SK-N-SH (cell line): ENCODE measurements at regions not wholly inside any gene's neighbourhood (a gene's known extent, or its start where the extent isn't known, plus 50 kb on each side); places are given as distances from the start of the nearest gene placed in this dataset.

Experiments
- CTCF ChIA-PET: fragments of 300-600, 350-600 bp; formaldehyde crosslinking; extraction: SDS; loops from one replicate; lab custom pipeline; 2021; lab: Yijun Ruan, JAX
- POLR2A ChIA-PET: fragments of 350-600 bp; sonication (Branson Sonifier 250); formaldehyde crosslinking; extraction: SDS; loops from one replicate; lab custom pipeline; 2020; ENCODE audit warnings: antibody characterized with exemption, inconsistent platforms; lab: Yijun Ruan, JAX
- DNase-seq: peaks from one replicate; pipeline ENCODE4 v3.0.0; 2012
- H2AFZ ChIP-seq: fragments of 200-600 bp; sonication (generic); 2 replicates; pipeline ENCODE4 v1.8.1; 2016; ENCODE audit warnings: antibody characterized with exemption, mild to moderate bottlenecking, low read depth
- H3F3A ChIP-seq: fragments of 200-600 bp; sonication (generic); replicated peaks from 2 replicates; pipeline ENCODE3; 2016; ENCODE audit warnings: antibody characterized with exemption, mild to moderate bottlenecking; ENCODE audit not compliant: insufficient read depth
- H3K27ac ChIP-seq, 2 experiments: fragments of 200-500 bp in 1 of 2; fragments of 200-600 bp in 1 of 2; sonication (Bioruptor generic) in 1 of 2; sonication (generic), shearing (Covaris generic) in 1 of 2; 2 replicates each; pipeline versions ENCODE4 v1.5.1 to v1.6.1; 2014 to 2016; ENCODE audit warnings: low read depth in 2 of 2, inconsistent platforms in 1 of 2, low read length in 1 of 2, mild to moderate bottlenecking in 1 of 2, mixed read lengths in 1 of 2
- H3K27me3 ChIP-seq: fragments of 200-600 bp; sonication (generic), shearing (Covaris generic); 2 replicates; pipeline ENCODE4 v1.6.1; 2016; ENCODE audit warnings: mixed run types; ENCODE audit not compliant: insufficient read depth
- H3K36me3 ChIP-seq, 2 experiments: fragments of 200-500 bp in 1 of 2; fragments of 200-600 bp in 1 of 2; sonication (Bioruptor generic) in 1 of 2; sonication (generic) in 1 of 2; replicated peaks in 1 of 2; 2 replicates each; pipeline versions ENCODE3 to v1.5.1; 2014 to 2016; ENCODE audit warnings: low read length in 1 of 2, mild to moderate bottlenecking in 1 of 2; ENCODE audit not compliant: insufficient read depth in 2 of 2, control insufficient read depth in 1 of 2
- H3K4me1 ChIP-seq, 2 experiments: fragments of 200-500 bp in 1 of 2; fragments of 200-600 bp in 1 of 2; sonication (Bioruptor generic) in 1 of 2; sonication (generic), shearing (Covaris generic) in 1 of 2; 2 replicates each; pipeline versions ENCODE4 v1.5.1 to v1.6.1; 2014 to 2016; ENCODE audit warnings: low read depth in 1 of 2, low read length in 1 of 2, mixed run types in 1 of 2; ENCODE audit not compliant: insufficient read depth in 2 of 2, control insufficient read depth in 1 of 2
- H3K4me2 ChIP-seq: fragments of 200-600 bp; sonication (generic), shearing (Covaris generic); 2 replicates; pipeline ENCODE4 v1.6.1; 2017; ENCODE audit warnings: mixed run types
- H3K4me3 ChIP-seq, 2 experiments: fragments of 200-500 bp in 1 of 2; fragments of 200-600 bp in 1 of 2; sonication (Bioruptor generic) in 1 of 2; sonication (generic), shearing (Covaris generic) in 1 of 2; 2 replicates each; pipeline versions ENCODE4 v1.5.1 to v1.8.1; 2014 to 2016; ENCODE audit warnings: low read depth in 2 of 2, inconsistent platforms in 1 of 2, low read length in 1 of 2, mild to moderate bottlenecking in 1 of 2, mixed read lengths in 1 of 2, moderate library complexity in 1 of 2
- H3K79me2 ChIP-seq: fragments of 200-600 bp; sonication (generic); 2 replicates; pipeline ENCODE4 v1.8.1; 2017; ENCODE audit warnings: mild to moderate bottlenecking; ENCODE audit not compliant: insufficient read depth
- H3K9ac ChIP-seq: fragments of 200-600 bp; sonication (generic); 2 replicates; pipeline ENCODE4 v1.6.1; 2017; ENCODE audit warnings: mixed run types
- H3K9me2 ChIP-seq: fragments of 200-600 bp; sonication (generic); 2 replicates; pipeline ENCODE4 v1.6.1; 2017; ENCODE audit warnings: mixed run types
- H3K9me3 ChIP-seq: fragments of 200-600 bp; sonication (generic); 2 replicates; pipeline ENCODE4 v1.6.1; 2017; ENCODE audit warnings: mixed run types, mild to moderate bottlenecking, moderate library complexity
- H4K20me1 ChIP-seq: fragments of 200-600 bp; sonication (generic); 2 replicates; pipeline ENCODE4 v1.6.1; 2017; ENCODE audit warnings: mild to moderate bottlenecking, mixed run types; ENCODE audit not compliant: insufficient read depth
- CHD2 ChIP-seq: fragments of 150-350 bp; IDR thresholded peaks from 2 replicates; pipeline ENCODE4 v1.6.1; 2018; ENCODE audit warnings: low read length; ENCODE audit not compliant: partially characterized antibody
- ELF1 ChIP-seq: IDR thresholded peaks from 2 replicates; pipeline ENCODE4 v1.4.0; 2012
- EZH2phosphoT487 ChIP-seq: fragments of 200-600 bp; sonication (generic); IDR thresholded peaks from 2 replicates; pipeline ENCODE4 v1.6.1; 2017; ENCODE audit warnings: low read depth, mixed run types, mild to moderate bottlenecking, antibody characterized with exemption, moderate library complexity, borderline replicate concordance
- FOSL2 ChIP-seq: IDR thresholded peaks from 2 replicates; pipeline ENCODE4 v1.4.0; 2012; ENCODE audit warnings: low read depth, mild to moderate bottlenecking, moderate library complexity, borderline replicate concordance
- FOXJ3 ChIP-seq: sonication (generic); formaldehyde crosslinking; IDR thresholded peaks from 2 replicates; pipeline ENCODE4 v1.5.1; 2020; ENCODE audit warnings: mild to moderate bottlenecking, missing genetic modification reagents
- FOXM1 ChIP-seq: IDR thresholded peaks from 2 replicates; pipeline ENCODE4 v1.4.0; 2012; ENCODE audit warnings: low read depth, mild to moderate bottlenecking
- GABPA ChIP-seq: IDR thresholded peaks from 2 replicates; pipeline ENCODE4 v1.4.0; 2012; ENCODE audit warnings: low read depth, mild to moderate bottlenecking
- MEF2A ChIP-seq: IDR thresholded peaks from 2 replicates; pipeline ENCODE4 v1.4.0; 2012; ENCODE audit warnings: low read depth, borderline replicate concordance
- RCOR1 ChIP-seq: fragments of 150-350 bp; IDR thresholded peaks from 2 replicates; pipeline ENCODE4 v1.6.1; 2017; ENCODE audit warnings: antibody characterized with exemption, low read length
- SMC3 ChIP-seq: IDR thresholded peaks from 2 replicates; pipeline ENCODE4 v1.6.1; 2012; ENCODE audit warnings: low read depth, low read length, improper control_type of control experiment
- TCF12 ChIP-seq: IDR thresholded peaks from 2 replicates; pipeline ENCODE4 v1.4.0; 2012
- TEAD4 ChIP-seq: IDR thresholded peaks from 2 replicates; pipeline ENCODE4 v1.4.0; 2012; ENCODE audit warnings: mild to moderate bottlenecking, borderline replicate concordance; ENCODE audit not compliant: insufficient read depth
- YY1 ChIP-seq: IDR thresholded peaks from 2 replicates; pipeline ENCODE4 v1.4.0; 2012; ENCODE audit warnings: low read depth, mild to moderate bottlenecking
- WGBS: methylation state at CpG from one replicate; pipeline ENCODE4 v1.1.6; 2017; ENCODE audit warnings: low lambda C conversion rate; 5-methylcytosine and 5-hydroxymethylcytosine counted together
- TF ChIP-seq, protein P1 (sequence below): IDR thresholded peaks from 2 replicates; pipeline ENCODE4 v1.4.0; 2012; ENCODE audit warnings: low read depth, borderline replicate concordance
- TF ChIP-seq, protein P2 (sequence below): IDR thresholded peaks from 2 replicates; pipeline ENCODE4; 2012
- TF ChIP-seq, protein P3 (sequence below): IDR thresholded peaks from 2 replicates; pipeline ENCODE4 v1.4.0; 2012; ENCODE audit warnings: low read depth, borderline replicate concordance

DNA sequence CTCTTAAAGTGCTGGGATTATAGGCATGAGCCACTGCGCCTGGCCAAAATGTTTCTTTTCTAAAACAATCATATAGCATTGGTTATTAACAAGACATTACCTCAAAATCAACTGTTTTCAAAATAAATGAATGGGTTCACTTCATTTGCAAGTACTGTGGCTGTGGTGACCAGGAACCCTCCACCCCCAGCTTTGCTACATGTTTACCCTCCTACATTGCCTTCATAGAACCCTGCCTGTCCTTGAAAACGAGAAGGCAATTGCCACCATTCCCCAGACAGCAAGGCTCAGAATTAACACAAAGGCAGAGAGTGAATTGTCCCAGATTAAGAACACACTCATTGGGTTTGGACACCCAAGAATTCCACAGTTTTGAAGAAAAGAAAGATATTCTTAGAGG is 116.6 kb upstream of the LGSN start:
- H3K4me1 ChIP-seq, result peaks cover 0 to 3% of the 10 kb centered on the region in 2 experiments; a peak in 1 of 4 replicates
- POLR2A ChIA-PET, result no interaction called here
- H2AFZ ChIP-seq, result no peak overlapping the region
- no peak overlapping the region for H3K9ac ChIP-seq
- H3K9me2 ChIP-seq, result no peaks in the 10 kb centered on the region
- no peak overlapping the region for H3K4me3 ChIP-seq
- H3K9me3 ChIP-seq, result no peaks in the 10 kb centered on the region
- peaks cover 19% of the 10 kb centered on the region; the same call in 1 of the 2 replicates for H3K27me3 ChIP-seq
- CTCF ChIA-PET, result no interaction called here
- H3K27ac ChIP-seq, result no peak overlapping the region
- H3F3A ChIP-seq, result no peaks in the 10 kb centered on the region
- 8% methylated on average over 2 of the region's 2 CpGs for WGBS
- DNase-seq, result no peak
- no peak overlapping the region for H3K4me2 ChIP-seq
- no peaks in the 10 kb centered on the region for H3K79me2 ChIP-seq
- no peaks in the 10 kb centered on the region for H4K20me1 ChIP-seq
- no peak for TF ChIP-seq SMC3
- no peak for TF ChIP-seq MEF2A
- TF ChIP-seq FOXJ3, result no peak
- no peaks in the 10 kb centered on the region for H3K36me3 ChIP-seq

DNA sequence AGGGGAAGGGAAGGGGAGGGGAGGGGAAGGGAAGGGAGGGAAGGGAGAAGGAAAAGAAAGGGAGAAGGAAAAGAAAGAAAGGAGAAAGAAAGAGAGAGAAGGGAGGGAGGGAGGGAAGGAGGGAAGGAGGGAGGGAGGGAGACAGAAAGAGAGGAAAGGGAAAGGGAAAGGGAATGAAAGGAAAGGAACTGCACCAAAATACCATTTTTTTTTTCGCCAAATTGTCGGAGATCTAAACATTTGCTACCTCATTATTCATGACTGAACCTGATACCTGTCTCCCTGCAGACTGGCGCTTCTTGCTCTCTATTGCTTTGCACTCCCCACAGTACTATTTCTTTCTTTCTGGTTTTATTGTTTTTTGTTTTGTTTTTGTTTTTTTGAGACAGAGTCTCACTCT is 117.3 kb upstream of the LGSN start:
- H3K9me2 ChIP-seq, result no peaks in the 10 kb centered on the region
- TF ChIP-seq FOSL2, result no peak
- TF ChIP-seq, all 33 proteins: peak for 0
- H3K9ac ChIP-seq, result no peak overlapping the region
- H3K27me3 ChIP-seq, result peaks cover 19% of the 10 kb centered on the region; the same call in 1 of the 2 replicates
- no peak overlapping the region for H3K4me3 ChIP-seq
- no peak overlapping the region for H3K4me2 ChIP-seq
- H3F3A ChIP-seq, result no peaks in the 10 kb centered on the region
- no peaks in the 10 kb centered on the region for H3K36me3 ChIP-seq
- 36% methylated on average over 3 of the region's 3 CpGs for whole genome bisulfite sequencing
- ChIA-PET POLR2A (no interaction called here), CTCF (no interaction called here)
- no peak for DNase-seq
- no peak overlapping the region for H2AFZ ChIP-seq
- H3K79me2 ChIP-seq, result no peaks in the 10 kb centered on the region
- H3K27ac ChIP-seq, result no peak overlapping the region
- peaks cover 0 to 3% of the 10 kb centered on the region in 2 experiments; a peak in 1 of 4 replicates for H3K4me1 ChIP-seq
- H3K9me3 ChIP-seq, result no peaks in the 10 kb centered on the region
- H4K20me1 ChIP-seq, result no peaks in the 10 kb centered on the region

DNA sequence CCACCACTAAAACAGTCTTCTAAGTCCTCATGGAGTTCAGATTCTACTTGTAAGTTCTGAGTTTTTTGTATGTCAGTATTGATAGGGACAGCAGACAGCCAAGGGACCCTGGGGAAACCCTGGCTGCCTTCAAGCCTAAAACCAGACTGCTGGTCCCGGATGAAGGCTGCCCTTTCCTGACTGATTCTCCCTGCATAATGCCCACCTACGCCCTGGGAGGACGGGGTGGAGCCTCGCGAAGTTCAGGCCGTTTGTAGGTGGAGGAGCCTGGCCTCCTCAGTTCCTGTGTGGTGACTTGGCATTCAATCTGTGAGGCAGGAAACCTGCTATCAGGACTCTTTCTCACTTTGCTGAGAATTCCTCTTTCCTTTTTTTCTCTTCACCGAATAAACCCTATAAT is 120.3 kb upstream of the LGSN start:
- no peaks in the 10 kb centered on the region for H3K36me3 ChIP-seq
- no peaks in the 10 kb centered on the region for H3K79me2 ChIP-seq
- H3K4me3 ChIP-seq, result no peak overlapping the region
- H3K4me2 ChIP-seq, result no peak overlapping the region
- H3K4me1 ChIP-seq, result no peaks in the 10 kb centered on the region
- WGBS, result 29% methylated on average over 2 of the region's 7 CpGs
- no peak for DNase-seq
- H3F3A ChIP-seq, result no peaks in the 10 kb centered on the region
- no peaks in the 10 kb centered on the region for H4K20me1 ChIP-seq
- H3K9me2 ChIP-seq, result no peaks in the 10 kb centered on the region
- no peak for TF ChIP-seq CHD2
- TF ChIP-seq GABPA, result no peak
- TF ChIP-seq, protein P1, sequence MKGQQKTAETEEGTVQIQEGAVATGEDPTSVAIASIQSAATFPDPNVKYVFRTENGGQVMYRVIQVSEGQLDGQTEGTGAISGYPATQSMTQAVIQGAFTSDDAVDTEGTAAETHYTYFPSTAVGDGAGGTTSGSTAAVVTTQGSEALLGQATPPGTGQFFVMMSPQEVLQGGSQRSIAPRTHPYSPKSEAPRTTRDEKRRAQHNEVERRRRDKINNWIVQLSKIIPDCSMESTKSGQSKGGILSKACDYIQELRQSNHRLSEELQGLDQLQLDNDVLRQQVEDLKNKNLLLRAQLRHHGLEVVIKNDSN, result no peak
- TF ChIP-seq FOXJ3, result no peak
- TF ChIP-seq ELF1, result no peak
- TF ChIP-seq MEF2A, result no peak
- TF ChIP-seq, protein P2, sequence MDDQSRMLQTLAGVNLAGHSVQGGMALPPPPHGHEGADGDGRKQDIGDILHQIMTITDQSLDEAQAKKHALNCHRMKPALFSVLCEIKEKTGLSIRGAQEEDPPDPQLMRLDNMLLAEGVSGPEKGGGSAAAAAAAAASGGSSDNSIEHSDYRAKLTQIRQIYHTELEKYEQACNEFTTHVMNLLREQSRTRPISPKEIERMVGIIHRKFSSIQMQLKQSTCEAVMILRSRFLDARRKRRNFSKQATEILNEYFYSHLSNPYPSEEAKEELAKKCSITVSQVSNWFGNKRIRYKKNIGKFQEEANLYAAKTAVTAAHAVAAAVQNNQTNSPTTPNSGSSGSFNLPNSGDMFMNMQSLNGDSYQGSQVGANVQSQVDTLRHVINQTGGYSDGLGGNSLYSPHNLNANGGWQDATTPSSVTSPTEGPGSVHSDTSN, result no peak
- TF ChIP-seq, protein P3, sequence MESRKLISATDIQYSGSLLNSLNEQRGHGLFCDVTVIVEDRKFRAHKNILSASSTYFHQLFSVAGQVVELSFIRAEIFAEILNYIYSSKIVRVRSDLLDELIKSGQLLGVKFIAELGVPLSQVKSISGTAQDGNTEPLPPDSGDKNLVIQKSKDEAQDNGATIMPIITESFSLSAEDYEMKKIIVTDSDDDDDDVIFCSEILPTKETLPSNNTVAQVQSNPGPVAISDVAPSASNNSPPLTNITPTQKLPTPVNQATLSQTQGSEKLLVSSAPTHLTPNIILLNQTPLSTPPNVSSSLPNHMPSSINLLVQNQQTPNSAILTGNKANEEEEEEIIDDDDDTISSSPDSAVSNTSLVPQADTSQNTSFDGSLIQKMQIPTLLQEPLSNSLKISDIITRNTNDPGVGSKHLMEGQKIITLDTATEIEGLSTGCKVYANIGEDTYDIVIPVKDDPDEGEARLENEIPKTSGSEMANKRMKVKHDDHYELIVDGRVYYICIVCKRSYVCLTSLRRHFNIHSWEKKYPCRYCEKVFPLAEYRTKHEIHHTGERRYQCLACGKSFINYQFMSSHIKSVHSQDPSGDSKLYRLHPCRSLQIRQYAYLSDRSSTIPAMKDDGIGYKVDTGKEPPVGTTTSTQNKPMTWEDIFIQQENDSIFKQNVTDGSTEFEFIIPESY, result no peak
- TF ChIP-seq YY1, result no peak
- TF ChIP-seq RCOR1, result no peak
- no peak for TF ChIP-seq EZH2phosphoT487
- no peak for TF ChIP-seq TCF12
- TF ChIP-seq FOXM1, result no peak
- no peak for TF ChIP-seq TEAD4
- no peak overlapping the region for H3K9ac ChIP-seq
- no peaks in the 10 kb centered on the region for H3K9me3 ChIP-seq
- peaks cover 6% of the 10 kb centered on the region; the same call in 1 of the 2 replicates for H3K27me3 ChIP-seq
- no peak overlapping the region for H3K27ac ChIP-seq
- CTCF ChIA-PET, result no interaction called here
- POLR2A ChIA-PET, result no interaction called here
- H2AFZ ChIP-seq, result no peak overlapping the region
